Dermis blood vessel endothelial cell (primary cell): ENCODE measurements at regions not wholly inside any gene's neighbourhood (a gene's known extent, or its start where the extent isn't known, plus 50 kb on each side); places are given as distances from the start of the nearest gene placed in this dataset.
A peak's percentile ranks its signal among the peaks of the same experiment; 100 is the strongest.

ENCODE experiments used
- DNase-seq: peaks from one replicate; pipeline ENCODE4 v3.0.0; 2010

DNA sequence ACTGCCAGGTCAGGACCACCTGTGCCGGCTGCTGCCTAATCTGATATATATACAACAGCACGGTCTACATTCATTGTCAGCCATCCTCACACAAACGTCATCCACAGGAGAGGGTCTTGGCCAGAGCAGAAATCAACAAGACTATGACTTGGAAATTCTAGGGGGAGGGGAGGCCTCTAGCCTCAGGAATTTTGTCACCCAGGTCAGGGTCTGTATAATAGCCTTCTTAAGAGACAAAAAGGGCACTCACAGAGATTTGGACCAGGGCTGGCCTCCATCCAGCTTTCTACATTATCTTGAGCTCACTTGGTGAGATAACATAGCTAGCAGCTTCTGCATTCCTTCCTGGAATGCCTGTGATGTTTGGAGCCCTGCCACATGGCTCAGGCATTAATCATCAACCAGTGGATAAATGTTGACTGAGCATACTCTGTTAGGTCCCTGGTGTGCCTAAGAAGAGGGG is 50.4 kb upstream of the CTIF start:
- DNase-seq: peak; percentile 95

DNA sequence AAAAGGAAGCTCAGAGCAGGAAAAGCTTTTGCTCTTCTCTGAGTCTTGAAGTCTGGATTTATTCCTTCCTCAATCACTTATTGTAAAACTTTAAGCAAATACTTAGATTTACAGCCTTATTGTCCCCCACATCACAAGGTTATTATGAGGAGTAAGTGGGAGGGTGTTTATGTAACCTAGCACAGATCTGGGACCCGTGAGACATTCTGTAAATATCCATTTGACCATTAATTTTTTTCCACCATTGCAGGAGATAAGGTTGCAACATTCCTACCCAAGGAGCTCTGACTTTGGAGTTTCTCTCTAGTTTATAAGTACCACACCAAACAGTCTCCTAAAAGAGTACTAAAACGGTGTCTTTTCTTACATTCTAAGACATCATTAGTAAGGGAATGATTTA is 52.1 kb upstream of the CTIF start:
- no peak for DNase-seq

DNA sequence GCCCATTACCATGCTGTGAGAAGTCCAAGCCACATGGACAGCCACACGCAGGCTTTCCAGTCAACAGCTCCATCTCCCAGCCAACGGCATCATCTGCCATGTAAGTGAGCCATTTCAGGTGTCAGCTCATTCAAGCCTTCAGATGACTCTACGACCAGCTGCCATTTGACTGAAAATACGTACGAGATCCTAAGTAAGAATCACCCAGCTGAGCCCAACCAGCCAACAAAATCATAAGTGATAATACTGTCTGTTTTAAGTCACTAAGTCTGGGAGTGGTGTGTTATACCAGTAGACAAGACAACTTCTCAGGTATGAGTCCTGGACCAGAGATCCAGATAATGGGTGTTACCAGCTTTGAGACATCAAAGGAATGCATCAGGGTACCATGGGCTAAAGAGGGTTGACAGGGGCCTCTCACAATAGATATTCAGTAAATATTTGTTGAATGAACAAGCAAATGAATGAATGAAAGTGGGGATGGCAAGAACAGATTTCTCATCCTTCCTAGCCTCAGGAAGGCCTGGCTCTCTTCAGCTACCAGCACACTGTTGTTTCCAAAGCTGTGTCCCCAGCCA is 52.9 kb upstream of the CTIF start:
- DNase-seq: no peak

DNA sequence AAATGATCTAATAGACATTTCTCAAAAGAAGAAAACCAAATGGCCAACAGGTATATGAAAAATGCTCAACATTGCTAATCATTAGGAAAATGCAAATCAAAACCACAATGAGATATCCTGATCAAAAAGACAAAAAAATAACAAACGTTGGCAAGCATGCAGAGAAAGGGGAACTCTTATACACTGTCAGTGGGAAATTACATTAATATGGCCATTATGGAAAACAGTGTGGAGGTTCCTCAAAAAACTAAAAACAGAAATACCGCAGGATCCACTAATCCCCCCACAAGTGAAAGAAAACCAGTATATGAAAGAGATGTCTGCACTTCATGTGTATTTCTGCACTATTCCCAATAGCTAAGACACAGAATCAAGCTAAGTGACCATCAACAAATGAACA is 57.7 kb upstream of the CTIF start:
- no peak for DNase-seq

DNA sequence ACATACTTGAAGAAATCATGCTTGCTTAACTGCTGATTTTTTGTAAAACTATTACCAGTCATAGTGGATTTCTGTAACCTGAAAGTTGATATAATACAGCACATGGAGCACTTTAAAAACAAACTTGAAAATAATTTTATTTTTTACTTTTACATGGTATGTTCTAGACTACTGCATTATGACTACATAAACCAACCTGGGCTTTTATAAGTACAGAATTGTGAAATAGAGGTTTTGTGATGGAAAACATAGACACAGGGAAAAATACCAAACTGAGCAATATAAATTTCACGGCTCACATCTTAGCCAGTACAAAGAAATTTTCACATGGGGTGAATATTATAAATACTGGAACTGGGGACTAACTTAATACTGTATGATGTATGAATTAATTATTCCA is 59.3 kb upstream of the CTIF start:
- no peak for DNase-seq

DNA sequence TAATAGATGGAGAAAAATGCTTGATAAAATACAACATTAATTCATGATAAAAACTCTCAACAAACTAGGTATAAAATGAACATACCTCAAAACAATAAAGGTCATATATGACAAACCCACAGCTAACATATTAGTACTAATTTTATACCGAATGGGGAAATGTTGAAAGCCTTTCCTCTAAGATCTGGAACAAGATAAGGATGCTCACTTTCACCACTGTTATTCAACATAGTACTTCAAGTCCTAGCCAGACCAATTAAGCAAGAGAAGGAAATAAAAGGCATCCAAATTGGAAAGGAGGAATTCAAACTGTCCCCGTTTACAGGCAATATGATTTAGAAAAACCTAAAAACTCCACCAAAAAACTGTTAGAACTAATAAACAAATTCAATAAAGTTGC is 61.5 kb upstream of the CTIF start:
- no peak for DNase-seq

DNA sequence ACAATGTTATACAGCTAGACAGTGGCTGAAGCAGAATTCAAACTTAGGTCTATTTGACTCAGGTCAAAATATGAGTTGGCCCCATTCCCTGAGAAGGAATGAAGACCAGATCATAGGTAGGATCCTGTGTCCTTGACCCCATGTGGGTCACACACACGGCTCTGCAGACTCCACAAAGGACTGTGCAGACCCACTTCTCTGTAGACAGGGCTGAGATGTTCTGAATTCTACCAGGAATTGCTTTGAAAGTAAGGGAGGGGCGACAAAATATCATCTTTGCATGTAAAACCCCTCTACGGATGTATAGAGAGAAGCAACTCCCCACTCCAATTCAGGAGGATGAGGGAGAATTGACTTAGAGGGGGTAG is 62.3 kb upstream of the CTIF start:
- no peak for DNase-seq

DNA sequence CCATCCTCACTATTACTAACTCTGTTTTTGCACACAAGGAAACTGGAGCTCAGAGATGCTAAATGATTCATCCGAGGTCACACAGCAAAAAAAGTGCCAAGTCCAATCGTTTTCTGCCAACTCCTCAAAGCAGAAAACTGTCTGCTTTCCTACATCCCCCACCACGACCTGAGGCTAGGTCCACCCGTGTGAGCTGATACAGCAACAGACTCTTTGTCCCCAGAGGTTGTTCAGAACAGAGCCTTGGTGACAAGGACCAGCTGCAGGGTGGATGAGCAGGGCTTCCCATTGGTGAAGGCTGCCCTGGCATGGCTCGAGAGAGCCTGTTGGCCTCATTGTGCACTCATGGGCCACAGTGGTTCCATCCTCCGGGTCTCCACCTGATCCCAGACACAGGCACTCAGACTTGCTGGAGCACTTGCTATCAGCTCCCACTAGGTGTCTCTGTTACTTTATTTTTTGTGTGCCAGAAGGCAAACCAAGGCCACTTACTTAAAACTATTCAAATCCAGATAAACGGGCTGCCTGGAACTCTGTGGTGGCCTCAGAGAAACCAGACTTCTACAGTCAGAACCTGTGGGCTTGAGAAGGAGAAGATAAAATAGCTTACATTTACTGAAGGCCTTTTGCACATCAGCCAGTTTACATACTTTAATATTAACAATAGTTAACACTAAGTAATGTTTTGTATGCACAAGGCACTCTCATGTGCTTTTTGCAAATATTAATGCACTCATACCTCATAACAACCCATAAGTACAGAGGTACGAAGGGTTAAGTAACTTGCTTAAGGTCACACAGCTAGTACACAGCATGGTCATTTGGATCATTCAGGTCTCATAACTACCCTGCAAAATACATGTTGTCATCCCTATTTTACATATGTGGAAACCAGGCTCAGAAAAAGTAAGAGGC is 62.9 kb upstream of the CTIF start:
- DNase-seq: peak; percentile 83

DNA sequence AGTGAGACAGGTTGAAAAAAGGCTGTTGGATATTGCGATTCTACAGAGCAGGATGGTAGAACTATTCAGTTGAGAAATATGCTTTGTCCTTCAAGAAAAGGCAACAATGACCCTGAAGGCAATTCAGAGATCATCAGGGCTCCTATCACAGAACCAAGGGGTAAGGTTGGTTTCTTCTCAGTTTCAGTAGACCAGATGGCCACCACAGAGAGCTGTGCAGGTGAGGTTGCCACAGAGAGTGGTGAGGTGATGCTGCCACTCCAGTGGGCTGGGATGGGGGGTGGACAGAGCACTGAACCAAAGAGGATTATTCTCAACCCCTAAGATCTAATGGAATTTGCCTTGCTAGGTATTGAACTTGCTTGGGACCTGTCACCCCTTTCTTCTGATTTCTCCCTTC is 64.6 kb upstream of the ZBTB7C start:
- DNase-seq: no peak

DNA sequence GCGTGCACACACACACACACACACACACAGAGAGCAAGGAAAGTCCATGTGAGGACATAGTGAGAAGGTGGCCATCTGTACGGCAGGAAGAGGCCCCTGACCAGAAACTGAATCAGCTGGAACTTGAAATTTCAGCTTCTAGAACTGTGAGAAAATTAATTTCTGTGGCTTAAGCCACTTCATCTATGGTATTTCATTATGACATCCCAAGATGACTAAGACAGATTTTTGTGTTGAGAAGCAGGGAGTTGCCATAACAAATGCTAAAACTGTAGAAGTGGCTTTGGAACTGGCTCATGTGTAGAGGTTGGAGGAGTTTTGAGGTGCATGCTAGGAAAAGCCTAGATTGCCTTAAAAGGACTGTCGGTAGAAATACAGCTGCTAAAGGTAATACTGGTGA is 63.4 kb upstream of the ZBTB7C start:
- DNase-seq: no peak

DNA sequence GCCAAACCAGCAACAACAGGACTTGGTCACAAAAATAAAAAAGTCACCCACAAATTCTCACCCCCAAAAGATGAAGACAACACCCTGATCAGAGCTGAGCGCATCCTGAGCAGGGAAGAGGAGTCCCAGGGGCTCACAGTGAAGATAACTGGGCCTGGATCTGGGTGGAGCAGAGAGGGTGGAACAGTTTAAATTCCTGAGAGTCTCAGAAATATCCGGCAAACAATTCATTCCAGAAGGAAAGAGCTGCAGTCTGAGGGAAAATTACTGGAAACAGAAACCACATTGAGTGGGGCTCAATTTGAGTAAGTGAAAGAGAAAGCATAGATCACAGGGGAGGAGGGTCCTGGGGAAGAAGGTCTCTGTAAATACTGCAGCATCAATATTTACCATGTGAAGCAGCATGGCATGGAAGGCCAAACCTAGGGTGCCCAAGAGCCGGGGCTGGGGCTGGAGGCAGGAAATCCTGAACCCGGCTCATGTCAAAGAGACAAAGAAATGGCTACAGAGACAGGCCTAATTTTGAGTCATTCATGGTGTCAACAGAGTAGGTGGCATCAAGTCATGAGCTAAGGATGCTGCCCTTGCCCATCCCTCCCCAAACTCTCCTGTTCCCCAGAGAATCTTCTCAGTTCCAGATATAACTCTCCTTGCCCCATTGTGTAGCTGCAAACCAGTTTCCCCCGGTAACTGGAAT is 61.4 kb upstream of the ZBTB7C start:
- no peak for DNase-seq

DNA sequence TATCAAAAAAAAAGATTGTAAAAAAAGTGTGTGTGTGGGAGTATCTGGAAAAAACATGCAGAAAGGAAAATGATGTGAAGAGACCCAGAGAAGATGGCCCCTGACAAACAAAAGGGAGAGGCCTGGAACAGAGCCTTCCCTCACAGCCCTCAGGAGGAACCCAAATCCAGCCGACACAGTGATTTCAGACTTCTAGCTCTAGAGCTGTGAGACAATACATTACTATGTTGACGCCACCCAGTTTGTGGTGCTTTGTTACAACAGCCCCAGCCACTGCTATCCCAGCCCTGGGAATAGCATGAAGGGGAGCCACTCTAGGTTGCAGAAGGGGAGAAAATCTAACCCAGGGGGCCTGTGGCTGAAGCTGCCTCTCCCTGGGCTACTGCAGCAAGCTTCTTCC is 59.0 kb upstream of the ZBTB7C start:
- DNase-seq: no peak

DNA sequence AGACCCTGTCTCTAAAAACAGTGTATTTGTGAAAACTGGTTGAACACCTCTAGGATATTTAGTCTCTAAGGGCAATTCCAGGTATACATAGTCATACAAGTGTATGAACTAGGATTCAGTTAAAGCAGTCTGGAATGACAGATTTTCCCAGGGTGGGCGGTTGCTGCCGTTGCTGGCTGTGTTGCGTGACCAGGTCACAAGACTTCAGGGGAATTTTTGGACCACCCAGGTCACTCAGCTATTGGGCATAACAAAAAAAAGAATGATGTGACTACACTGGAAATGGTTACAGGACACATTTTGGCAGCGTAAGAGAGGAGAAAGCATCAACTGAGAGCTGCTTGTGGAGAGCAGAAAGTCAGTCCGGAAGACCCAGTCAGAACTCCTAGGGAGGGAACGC is 58.0 kb upstream of the ZBTB7C start:
- no peak for DNase-seq

DNA sequence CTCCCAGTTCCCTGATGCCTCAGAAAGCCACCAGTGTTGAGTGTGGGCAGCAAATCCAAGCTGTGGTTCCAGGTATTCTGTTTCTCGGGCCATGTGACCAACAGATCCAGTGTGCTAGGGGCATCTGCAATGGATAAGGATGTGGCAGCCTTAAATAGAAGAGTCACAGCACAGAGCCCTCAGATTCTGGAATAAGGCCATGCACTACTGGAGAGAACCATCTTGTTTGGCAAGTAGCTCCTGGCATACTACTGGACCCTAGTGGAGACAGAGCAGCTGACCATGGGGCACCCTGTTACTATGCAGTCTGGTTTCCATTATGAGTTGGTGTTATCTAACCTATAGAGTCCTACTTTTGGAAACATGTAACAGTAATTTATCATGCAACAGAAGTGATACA is 53.3 kb upstream of the ZBTB7C start:
- no peak for DNase-seq

DNA sequence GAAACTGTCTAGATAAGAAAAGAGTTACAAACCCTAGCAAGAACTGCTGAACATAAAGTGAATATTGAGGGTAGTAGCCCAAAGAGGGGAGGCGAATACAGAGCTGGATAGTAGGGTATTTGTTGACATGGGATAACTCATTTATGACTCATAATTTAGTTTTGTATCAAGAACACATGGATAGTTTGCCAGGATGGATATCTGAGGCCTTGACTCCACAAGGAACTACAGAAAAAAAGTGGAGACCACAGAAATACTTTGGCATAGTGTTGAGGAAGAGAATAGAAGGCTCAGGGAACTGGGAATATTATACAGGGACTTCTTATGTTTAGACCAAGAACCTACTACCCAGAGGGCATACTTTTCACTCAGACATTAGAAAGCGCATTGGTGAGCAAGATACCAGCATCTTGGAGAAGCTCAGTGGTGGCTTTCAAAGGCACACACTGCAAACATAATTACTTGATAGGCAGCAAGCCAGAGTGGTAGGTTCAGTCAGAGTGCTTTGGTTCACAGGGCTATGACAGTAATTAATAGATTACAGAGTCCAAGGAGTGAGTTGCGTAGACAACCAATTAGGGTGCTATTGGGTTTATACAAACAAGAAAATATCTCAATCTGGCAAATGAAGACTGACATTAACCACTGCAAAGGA is 51.9 kb upstream of the ZBTB7C start:
- DNase-seq: no peak

DNA sequence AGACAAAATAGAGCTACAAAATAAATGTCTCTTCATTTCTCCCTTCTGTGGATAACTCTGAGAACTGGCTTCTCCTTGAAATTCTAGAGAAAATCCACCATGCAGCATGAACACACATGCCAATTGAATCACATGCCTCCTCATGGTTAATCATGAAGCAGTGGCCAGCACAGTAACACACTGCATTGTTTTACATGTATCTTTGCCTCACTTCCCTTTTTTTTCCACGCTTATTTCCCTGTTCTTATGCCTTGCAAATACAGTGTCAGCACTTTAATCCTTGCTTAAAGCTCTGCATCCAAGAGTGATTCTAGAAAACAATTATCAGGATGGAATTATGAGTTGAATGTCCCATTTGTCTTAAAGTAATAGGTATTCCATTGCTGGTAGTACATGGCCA is 50.3 kb upstream of the ZBTB7C start:
- no peak for DNase-seq

DNA sequence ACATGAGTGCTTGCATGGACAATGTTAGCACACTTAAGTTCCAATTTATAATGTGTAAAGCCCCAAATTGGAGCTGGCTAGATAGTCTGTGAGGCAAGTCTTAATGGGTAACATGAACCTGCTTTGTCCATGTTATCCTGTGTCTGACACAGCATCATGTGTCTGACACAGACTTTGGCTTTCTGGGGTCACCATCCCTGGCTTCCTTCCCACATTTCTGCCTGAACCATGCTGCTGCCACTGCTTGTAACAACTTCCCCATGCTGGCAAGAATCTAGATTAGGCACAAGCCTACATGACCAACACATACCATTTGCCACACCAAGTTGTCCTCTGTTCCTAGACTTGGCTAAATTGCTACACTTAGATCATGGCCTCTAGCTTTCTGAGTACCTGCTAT is 49.8 kb upstream of the ZBTB7C start:
- no peak for DNase-seq
